WTC11 (cell line): ENCODE measurements at regions not wholly inside any gene's neighbourhood (a gene's known extent, or its start where the extent isn't known, plus 50 kb on each side); places are given as distances from the start of the nearest gene placed in this dataset.

Experiments used
- ATAC-seq: fragments of 200-7000 bp; cut with Tn5 transposase; 2 replicates; pipeline ENCODE4 v1.10.0; 2021; ENCODE audit warnings: mild to moderate bottlenecking, moderate library complexity
- CTCF ChIA-PET: fragments of 300-600 bp; sonication (Branson Sonifier 250); formaldehyde crosslinking; loops from one replicate; lab custom pipeline; 2021; ENCODE audit warnings: antibody characterized with exemption; lab: Charles Lee
- POLR2A ChIA-PET: fragments of 350-600 bp; sonication (Branson Sonifier 250); formaldehyde crosslinking; loops from one replicate; lab custom pipeline; 2021; ENCODE audit warnings: antibody characterized with exemption; lab: Charles Lee
- DNase-seq: peaks from one replicate; pipeline ENCODE4 v3.0.0; 2021; ENCODE audit warnings: low spot score
- H3K27ac Mint-ChIP-seq: 2 replicates; pipeline ENCODE4 v1.8.0; 2021; ENCODE audit warnings: mixed read lengths
- H3K27me3 Mint-ChIP-seq: 2 replicates; pipeline ENCODE4 v1.8.0; 2021; ENCODE audit warnings: low read depth, mild to moderate bottlenecking, moderate library complexity, mixed read lengths
- H3K36me3 Mint-ChIP-seq: 2 replicates; pipeline ENCODE4 v1.8.0; 2021; ENCODE audit warnings: mixed read lengths
- H3K4me1 Mint-ChIP-seq: 2 replicates; pipeline ENCODE4 v1.8.0; 2022; ENCODE audit warnings: mixed read lengths
- H3K4me3 Mint-ChIP-seq: 2 replicates; pipeline ENCODE4 v1.8.0; 2021; ENCODE audit warnings: mild to moderate bottlenecking, moderate library complexity, mixed read lengths
- H3K9me3 Mint-ChIP-seq: 2 replicates; pipeline ENCODE4 v1.8.0; 2021; ENCODE audit warnings: mixed read lengths
- ATF2 ChIP-seq: sonication (generic); formaldehyde crosslinking; IDR thresholded peaks from 2 replicates; pipeline ENCODE4 v1.8.1; 2022; ENCODE audit warnings: low read depth, missing genetic modification reagents, borderline replicate concordance
- CBFB ChIP-seq: sonication (generic); formaldehyde crosslinking; IDR thresholded peaks from 2 replicates; pipeline ENCODE4 v1.8.1; 2022; ENCODE audit warnings: mild to moderate bottlenecking, low read depth, missing genetic modification reagents
- E2F1 ChIP-seq: sonication (generic); formaldehyde crosslinking; IDR thresholded peaks from 2 replicates; pipeline ENCODE4 v1.8.0; 2022; ENCODE audit warnings: mild to moderate bottlenecking, missing genetic modification reagents
- GRHL2 ChIP-seq: fragments of 250-450 bp; sonication (Bioruptor Pico); IDR thresholded peaks from 2 replicates; pipeline ENCODE4 v1.8.0; 2022; ENCODE audit warnings: mild to moderate bottlenecking, moderate library complexity; ENCODE audit not compliant: insufficient replicate concordance, severe bottlenecking
- GTF2I ChIP-seq: fragments of 250-450 bp; sonication (Bioruptor Pico); conservative IDR thresholded peaks from 2 replicates; pipeline ENCODE4 v1.4.0; 2021; ENCODE audit warnings: mild to moderate bottlenecking
- NFATC4 ChIP-seq: fragments of 250-450 bp; sonication (Bioruptor Pico); IDR thresholded peaks from 2 replicates; pipeline ENCODE4 v1.9.0; 2021; ENCODE audit warnings: mild to moderate bottlenecking
- RELA ChIP-seq: sonication (generic); formaldehyde crosslinking; IDR thresholded peaks from 2 replicates; pipeline ENCODE4 v1.8.1; 2022; ENCODE audit warnings: missing genetic modification reagents, mild to moderate bottlenecking, borderline replicate concordance
- SMAD4 ChIP-seq: sonication (generic); formaldehyde crosslinking; IDR thresholded peaks from 2 replicates; pipeline ENCODE4 v1.8.0; 2022; ENCODE audit warnings: mild to moderate bottlenecking, missing genetic modification reagents
- SOX15 ChIP-seq: fragments of 250-450 bp; sonication (Bioruptor Pico); IDR thresholded peaks from 2 replicates; pipeline ENCODE4 v1.9.0; 2021; ENCODE audit warnings: mild to moderate bottlenecking
- SP1 ChIP-seq: sonication (generic); formaldehyde crosslinking; conservative IDR thresholded peaks from 2 replicates; pipeline ENCODE4 v1.8.1; 2022; ENCODE audit warnings: missing genetic modification reagents
- ZNF121 ChIP-seq: sonication (generic); formaldehyde crosslinking; IDR thresholded peaks from 2 replicates; pipeline ENCODE4 v1.8.0; 2023; ENCODE audit warnings: missing genetic modification reagents
- ZNF263 ChIP-seq: sonication (generic); formaldehyde crosslinking; IDR thresholded peaks from 2 replicates; pipeline ENCODE4 v1.8.1; 2022; ENCODE audit warnings: low read depth, mild to moderate bottlenecking, moderate library complexity, missing genetic modification reagents
- ZNF423 ChIP-seq: fragments of 250-450 bp; sonication (Bioruptor Pico); IDR thresholded peaks from 2 replicates; pipeline ENCODE4 v2.1.2; 2022; ENCODE audit warnings: mild to moderate bottlenecking, moderate library complexity
- TF ChIP-seq, protein P1 (sequence below): sonication (generic); formaldehyde crosslinking; IDR thresholded peaks from 2 replicates; pipeline ENCODE4 v1.8.0; 2022; ENCODE audit warnings: missing genetic modification reagents
- TF ChIP-seq, protein P2 (sequence below): sonication (generic); formaldehyde crosslinking; IDR thresholded peaks from 2 replicates; pipeline ENCODE4 v1.8.0; 2023; ENCODE audit warnings: missing genetic modification reagents, mild to moderate bottlenecking, borderline replicate concordance
- TF ChIP-seq, protein P3 (sequence below): sonication (generic); formaldehyde crosslinking; IDR thresholded peaks from 2 replicates; pipeline ENCODE4 v1.8.1; 2022; ENCODE audit warnings: mild to moderate bottlenecking, moderate library complexity, missing genetic modification reagents
- TF ChIP-seq, protein P4 (sequence below): sonication (generic); formaldehyde crosslinking; IDR thresholded peaks from 2 replicates; pipeline ENCODE4 v1.8.0; 2022; ENCODE audit warnings: mild to moderate bottlenecking, missing genetic modification reagents
- TF ChIP-seq, protein P5 (sequence below): fragments of 250-450 bp; sonication (Bioruptor Pico); IDR thresholded peaks from 2 replicates; pipeline ENCODE4 v2.1.2; 2022; ENCODE audit warnings: mild to moderate bottlenecking, moderate library complexity
- TF ChIP-seq, protein P6 (sequence below): sonication (generic); formaldehyde crosslinking; IDR thresholded peaks from 2 replicates; pipeline ENCODE4 v1.8.1; 2023; ENCODE audit warnings: mild to moderate bottlenecking, moderate library complexity, missing genetic modification reagents

GRCh38 chr20:60200305-60200918 lies 242.2 kb downstream of the CDH26 start (continued):
- TF ChIP-seq, protein P1, sequence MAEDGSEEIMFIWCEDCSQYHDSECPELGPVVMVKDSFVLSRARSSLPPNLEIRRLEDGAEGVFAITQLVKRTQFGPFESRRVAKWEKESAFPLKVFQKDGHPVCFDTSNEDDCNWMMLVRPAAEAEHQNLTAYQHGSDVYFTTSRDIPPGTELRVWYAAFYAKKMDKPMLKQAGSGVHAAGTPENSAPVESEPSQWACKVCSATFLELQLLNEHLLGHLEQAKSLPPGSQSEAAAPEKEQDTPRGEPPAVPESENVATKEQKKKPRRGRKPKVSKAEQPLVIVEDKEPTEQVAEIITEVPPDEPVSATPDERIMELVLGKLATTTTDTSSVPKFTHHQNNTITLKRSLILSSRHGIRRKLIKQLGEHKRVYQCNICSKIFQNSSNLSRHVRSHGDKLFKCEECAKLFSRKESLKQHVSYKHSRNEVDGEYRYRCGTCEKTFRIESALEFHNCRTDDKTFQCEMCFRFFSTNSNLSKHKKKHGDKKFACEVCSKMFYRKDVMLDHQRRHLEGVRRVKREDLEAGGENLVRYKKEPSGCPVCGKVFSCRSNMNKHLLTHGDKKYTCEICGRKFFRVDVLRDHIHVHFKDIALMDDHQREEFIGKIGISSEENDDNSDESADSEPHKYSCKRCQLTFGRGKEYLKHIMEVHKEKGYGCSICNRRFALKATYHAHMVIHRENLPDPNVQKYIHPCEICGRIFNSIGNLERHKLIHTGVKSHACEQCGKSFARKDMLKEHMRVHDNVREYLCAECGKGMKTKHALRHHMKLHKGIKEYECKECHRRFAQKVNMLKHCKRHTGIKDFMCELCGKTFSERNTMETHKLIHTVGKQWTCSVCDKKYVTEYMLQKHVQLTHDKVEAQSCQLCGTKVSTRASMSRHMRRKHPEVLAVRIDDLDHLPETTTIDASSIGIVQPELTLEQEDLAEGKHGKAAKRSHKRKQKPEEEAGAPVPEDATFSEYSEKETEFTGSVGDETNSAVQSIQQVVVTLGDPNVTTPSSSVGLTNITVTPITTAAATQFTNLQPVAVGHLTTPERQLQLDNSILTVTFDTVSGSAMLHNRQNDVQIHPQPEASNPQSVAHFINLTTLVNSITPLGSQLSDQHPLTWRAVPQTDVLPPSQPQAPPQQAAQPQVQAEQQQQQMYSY (CRISPR knock-in tag), result no peak
- no peak for TF ChIP-seq NFATC4
- TF ChIP-seq, protein P2, sequence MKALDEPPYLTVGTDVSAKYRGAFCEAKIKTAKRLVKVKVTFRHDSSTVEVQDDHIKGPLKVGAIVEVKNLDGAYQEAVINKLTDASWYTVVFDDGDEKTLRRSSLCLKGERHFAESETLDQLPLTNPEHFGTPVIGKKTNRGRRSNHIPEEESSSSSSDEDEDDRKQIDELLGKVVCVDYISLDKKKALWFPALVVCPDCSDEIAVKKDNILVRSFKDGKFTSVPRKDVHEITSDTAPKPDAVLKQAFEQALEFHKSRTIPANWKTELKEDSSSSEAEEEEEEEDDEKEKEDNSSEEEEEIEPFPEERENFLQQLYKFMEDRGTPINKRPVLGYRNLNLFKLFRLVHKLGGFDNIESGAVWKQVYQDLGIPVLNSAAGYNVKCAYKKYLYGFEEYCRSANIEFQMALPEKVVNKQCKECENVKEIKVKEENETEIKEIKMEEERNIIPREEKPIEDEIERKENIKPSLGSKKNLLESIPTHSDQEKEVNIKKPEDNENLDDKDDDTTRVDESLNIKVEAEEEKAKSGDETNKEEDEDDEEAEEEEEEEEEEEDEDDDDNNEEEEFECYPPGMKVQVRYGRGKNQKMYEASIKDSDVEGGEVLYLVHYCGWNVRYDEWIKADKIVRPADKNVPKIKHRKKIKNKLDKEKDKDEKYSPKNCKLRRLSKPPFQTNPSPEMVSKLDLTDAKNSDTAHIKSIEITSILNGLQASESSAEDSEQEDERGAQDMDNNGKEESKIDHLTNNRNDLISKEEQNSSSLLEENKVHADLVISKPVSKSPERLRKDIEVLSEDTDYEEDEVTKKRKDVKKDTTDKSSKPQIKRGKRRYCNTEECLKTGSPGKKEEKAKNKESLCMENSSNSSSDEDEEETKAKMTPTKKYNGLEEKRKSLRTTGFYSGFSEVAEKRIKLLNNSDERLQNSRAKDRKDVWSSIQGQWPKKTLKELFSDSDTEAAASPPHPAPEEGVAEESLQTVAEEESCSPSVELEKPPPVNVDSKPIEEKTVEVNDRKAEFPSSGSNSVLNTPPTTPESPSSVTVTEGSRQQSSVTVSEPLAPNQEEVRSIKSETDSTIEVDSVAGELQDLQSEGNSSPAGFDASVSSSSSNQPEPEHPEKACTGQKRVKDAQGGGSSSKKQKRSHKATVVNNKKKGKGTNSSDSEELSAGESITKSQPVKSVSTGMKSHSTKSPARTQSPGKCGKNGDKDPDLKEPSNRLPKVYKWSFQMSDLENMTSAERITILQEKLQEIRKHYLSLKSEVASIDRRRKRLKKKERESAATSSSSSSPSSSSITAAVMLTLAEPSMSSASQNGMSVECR (CRISPR knock-in tag), result no peak
- TF ChIP-seq ZNF423 (CRISPR knock-in tag), result no peak
- no peak for TF ChIP-seq GTF2I (CRISPR knock-in tag)
- TF ChIP-seq ATF2, result no peak
- TF ChIP-seq ZNF121 (CRISPR knock-in tag), result no peak
- TF ChIP-seq ZNF263 (CRISPR knock-in tag), result no peak
- TF ChIP-seq GRHL2 (CRISPR knock-in tag), result no peak
- TF ChIP-seq, protein P3, sequence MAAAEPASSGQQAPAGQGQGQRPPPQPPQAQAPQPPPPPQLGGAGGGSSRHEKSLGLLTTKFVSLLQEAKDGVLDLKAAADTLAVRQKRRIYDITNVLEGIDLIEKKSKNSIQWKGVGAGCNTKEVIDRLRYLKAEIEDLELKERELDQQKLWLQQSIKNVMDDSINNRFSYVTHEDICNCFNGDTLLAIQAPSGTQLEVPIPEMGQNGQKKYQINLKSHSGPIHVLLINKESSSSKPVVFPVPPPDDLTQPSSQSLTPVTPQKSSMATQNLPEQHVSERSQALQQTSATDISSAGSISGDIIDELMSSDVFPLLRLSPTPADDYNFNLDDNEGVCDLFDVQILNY (CRISPR knock-in tag), result no peak
- TF ChIP-seq SP1 (CRISPR knock-in tag), result no peak
- TF ChIP-seq, protein P4, sequence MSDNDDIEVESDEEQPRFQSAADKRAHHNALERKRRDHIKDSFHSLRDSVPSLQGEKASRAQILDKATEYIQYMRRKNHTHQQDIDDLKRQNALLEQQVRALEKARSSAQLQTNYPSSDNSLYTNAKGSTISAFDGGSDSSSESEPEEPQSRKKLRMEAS (CRISPR knock-in tag), result no peak
- TF ChIP-seq, protein P5, sequence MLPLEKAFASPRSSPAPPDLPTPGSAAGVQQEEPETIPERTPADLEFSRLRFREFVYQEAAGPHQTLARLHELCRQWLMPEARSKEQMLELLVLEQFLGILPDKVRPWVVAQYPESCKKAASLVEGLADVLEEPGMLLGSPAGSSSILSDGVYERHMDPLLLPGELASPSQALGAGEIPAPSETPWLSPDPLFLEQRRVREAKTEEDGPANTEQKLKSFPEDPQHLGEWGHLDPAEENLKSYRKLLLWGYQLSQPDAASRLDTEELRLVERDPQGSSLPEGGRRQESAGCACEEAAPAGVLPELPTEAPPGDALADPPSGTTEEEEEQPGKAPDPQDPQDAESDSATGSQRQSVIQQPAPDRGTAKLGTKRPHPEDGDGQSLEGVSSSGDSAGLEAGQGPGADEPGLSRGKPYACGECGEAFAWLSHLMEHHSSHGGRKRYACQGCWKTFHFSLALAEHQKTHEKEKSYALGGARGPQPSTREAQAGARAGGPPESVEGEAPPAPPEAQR (CRISPR knock-in tag), result no peak

DNA sequence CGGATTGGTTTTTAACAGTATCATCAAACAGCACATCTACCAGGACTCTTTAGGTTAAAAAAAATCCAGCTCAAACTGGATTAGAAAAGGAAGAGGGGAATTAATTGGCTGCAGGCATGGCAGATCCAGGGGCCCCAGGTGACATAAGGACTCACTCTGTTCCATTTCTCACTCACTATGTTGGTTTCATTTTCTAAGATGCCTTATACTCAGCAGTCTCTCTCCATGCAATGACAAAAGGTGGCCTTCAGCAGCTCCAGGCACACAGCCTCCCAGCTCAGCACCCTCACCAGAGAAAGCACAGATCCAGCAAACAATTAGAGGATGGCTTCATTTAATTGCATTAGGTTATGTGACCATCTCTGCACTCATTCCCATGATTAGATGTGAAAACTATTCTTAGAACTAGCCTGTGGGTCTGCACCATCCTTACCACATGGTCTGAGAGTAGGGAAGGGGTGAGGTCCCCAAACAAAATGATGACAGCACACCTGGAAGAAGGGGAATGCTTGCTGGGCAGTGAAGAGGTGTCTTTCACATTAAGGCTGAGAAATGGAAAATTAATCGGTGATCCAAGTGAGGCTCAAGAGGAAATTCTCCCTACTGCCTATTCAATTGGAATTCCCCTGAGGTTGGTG lies 243.1 kb downstream of the CDH26 start:
- H3K27me3 Mint-ChIP-seq, result peaks cover 52% of the 10 kb centered on the region
- POLR2A ChIA-PET, result no interaction called here
- TF ChIP-seq RELA (CRISPR knock-in tag) (no peak), CBFB (no peak), E2F1 (no peak), SMAD4 (CRISPR knock-in tag) (no peak), SOX15 (no peak)
- TF ChIP-seq, protein P6, sequence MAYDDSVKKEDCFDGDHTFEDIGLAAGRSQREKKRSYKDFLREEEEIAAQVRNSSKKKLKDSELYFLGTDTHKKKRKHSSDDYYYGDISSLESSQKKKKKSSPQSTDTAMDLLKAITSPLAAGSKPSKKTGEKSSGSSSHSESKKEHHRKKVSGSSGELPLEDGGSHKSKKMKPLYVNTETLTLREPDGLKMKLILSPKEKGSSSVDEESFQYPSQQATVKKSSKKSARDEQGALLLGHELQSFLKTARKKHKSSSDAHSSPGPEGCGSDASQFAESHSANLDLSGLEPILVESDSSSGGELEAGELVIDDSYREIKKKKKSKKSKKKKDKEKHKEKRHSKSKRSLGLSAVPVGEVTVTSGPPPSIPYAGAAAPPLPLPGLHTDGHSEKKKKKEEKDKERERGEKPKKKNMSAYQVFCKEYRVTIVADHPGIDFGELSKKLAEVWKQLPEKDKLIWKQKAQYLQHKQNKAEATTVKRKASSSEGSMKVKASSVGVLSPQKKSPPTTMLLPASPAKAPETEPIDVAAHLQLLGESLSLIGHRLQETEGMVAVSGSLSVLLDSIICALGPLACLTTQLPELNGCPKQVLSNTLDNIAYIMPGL (CRISPR knock-in tag), result no peak

More for the DNA sequence above, 243.1 kb downstream of the CDH26 start:
- Mint-ChIP-seq H3K9me3 (peaks cover 36% of the 10 kb centered on the region), H3K4me3 (no peak overlapping the region), H3K27ac (no peak overlapping the region), H3K4me1 (no peaks in the 10 kb centered on the region), H3K36me3 (peaks cover 16% of the 10 kb centered on the region)
- ATAC-seq (no peak), DNase-seq (no peak)
- CTCF ChIA-PET, result interaction anchor here (2.7 kb wide), 1 partner anchor 10 kb away, joined by 9 read pairs; no protein-coding TSS in a partner anchor
